ENCODE measurements at regions not wholly inside any gene's neighbourhood (a gene's known extent, or its start where the extent isn't known, plus 50 kb on each side); places are given as distances from the start of the nearest gene placed in this dataset.
A peak's percentile ranks its signal among the peaks of the same experiment; 100 is the strongest.
"Not testable (repeated sequence)": the region's sequence is repeated elsewhere in the genome, so short reads cannot be mapped to it uniquely, and the experiment has no call there.

DNA sequence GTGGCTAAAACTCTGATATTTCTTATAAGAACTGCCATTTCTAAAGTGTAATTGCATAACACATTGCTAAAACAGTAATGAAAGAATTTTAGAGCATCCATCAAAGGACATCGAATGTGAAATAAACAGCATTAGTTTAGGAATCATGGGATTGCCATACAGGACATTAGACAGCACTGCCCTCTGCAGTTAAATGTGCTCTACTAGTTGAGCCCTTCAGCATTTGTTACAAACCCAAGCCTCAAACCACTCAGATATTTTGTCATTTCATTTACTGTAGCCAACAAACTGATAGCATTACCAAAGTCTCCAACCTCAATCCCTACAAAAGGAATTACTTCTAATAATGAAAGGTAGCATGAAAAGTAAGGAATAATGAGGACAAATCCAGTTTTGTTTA is 116.8 kb upstream of the COX7C start:
- Histone ChIP-seq H3K9me3 (no peaks in the 10 kb centered on the region), H3K27ac (no peak overlapping the region), H3K4me1 (no peaks in the 10 kb centered on the region), H3K4me3 (no peak overlapping the region), H3K27me3 (no peaks in the 10 kb centered on the region), H3K36me3 (no peaks in the 10 kb centered on the region)
- DNase-seq (ENCODE audit: low spot score) = no peak
- TF ChIP-seq, protein P1, sequence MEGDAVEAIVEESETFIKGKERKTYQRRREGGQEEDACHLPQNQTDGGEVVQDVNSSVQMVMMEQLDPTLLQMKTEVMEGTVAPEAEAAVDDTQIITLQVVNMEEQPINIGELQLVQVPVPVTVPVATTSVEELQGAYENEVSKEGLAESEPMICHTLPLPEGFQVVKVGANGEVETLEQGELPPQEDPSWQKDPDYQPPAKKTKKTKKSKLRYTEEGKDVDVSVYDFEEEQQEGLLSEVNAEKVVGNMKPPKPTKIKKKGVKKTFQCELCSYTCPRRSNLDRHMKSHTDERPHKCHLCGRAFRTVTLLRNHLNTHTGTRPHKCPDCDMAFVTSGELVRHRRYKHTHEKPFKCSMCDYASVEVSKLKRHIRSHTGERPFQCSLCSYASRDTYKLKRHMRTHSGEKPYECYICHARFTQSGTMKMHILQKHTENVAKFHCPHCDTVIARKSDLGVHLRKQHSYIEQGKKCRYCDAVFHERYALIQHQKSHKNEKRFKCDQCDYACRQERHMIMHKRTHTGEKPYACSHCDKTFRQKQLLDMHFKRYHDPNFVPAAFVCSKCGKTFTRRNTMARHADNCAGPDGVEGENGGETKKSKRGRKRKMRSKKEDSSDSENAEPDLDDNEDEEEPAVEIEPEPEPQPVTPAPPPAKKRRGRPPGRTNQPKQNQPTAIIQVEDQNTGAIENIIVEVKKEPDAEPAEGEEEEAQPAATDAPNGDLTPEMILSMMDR (IDR thresholded peaks at IDR 0.05) = peak in 1 of 2 donors; percentile 22

DNA sequence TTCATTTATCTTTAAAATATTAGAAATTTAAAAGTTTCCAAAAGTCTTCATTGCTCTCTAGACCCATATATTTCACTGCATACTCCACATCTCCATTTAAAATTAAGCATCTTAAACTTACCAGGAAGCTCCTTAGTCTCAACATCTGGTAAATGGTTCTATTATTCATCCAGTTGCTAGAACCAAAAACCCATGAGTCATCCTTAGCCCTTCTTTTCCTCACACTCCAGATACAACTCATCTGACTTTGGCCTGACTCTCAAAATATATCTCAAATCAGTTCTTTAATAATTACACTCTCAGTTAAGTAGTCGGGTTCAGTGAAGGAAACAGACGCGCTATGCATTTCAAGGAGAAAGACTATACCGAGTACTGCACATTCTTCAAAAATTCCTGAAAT is 110.2 kb upstream of the COX7C start:
- no peak for DNase-seq (ENCODE audit: low spot score)
- H3K27ac ChIP-seq = no peak overlapping the region
- H3K36me3 ChIP-seq = no peaks in the 10 kb centered on the region
- H3K4me3 ChIP-seq = no peak overlapping the region
- H3K9me3 ChIP-seq = no peaks in the 10 kb centered on the region
- H3K4me1 ChIP-seq = no peaks in the 10 kb centered on the region
- H3K27me3 ChIP-seq = no peaks in the 10 kb centered on the region
- TF ChIP-seq, protein P1 (IDR thresholded peaks at IDR 0.05) = no peak

DNA sequence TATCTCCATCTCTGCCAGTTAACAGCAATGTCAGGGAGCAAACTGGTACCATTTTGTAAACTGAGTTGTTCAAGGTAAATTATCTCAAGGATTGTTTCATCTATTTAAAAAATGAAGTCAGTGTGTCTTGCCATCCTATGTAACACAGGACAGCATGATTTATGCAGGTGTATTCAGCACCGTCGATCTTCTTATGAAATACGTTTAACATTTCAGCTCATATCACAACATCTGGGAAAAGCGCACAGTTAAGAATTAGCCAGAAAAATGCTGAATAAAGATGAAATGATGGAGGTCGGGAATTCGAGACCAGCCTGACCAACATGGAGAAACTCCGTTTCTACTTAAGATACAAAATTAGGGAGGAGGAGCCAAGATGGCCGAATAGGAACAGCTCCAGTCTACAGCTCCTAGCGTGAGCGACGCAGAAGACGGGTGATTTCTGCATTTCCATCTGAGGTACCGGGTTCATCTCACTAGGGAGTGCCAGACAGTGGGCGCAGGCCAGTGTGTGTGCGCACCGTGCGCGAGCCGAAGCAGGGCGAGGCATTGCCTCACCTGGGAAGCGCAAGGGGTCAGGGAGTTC is 107.3 kb upstream of the COX7C start:
- H3K36me3 ChIP-seq; H3K4me3 ChIP-seq; H3K27me3 ChIP-seq; H3K9me3 ChIP-seq; H3K4me1 ChIP-seq; DNase-seq (ENCODE audit: low spot score); H3K27ac ChIP-seq: not testable (repeated sequence)

DNA sequence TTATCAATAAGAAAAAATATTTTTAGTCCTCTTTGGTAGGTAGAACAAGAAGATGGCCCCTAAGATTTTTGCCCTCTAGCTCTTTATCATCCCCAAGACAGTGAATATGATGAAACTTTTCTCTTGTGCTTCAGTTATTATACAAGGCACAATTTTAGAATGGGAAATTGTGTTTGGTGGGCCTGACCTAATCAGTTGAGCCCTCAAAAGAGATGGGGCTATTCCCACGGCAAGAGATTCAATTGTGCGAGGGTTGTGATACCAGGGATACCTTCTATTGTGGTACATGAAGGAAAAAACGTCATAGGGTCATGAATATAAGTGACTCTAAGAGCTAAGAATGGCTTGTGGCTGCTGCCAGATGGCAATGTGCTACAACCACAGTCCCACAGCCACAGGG is 94.0 kb upstream of the COX7C start:
- H3K4me1 ChIP-seq = no peaks in the 10 kb centered on the region
- H3K9me3 ChIP-seq = peaks cover 0 to 6% of the 10 kb centered on the region in 2 donors
- H3K36me3 ChIP-seq = no peaks in the 10 kb centered on the region
- no peaks in the 10 kb centered on the region for H3K27me3 ChIP-seq
- no peak overlapping the region for H3K4me3 ChIP-seq
- TF ChIP-seq, protein P1 (IDR thresholded peaks at IDR 0.05) = no peak
- H3K27ac ChIP-seq = no peak overlapping the region
- DNase-seq (ENCODE audit: low spot score) = no peak

DNA sequence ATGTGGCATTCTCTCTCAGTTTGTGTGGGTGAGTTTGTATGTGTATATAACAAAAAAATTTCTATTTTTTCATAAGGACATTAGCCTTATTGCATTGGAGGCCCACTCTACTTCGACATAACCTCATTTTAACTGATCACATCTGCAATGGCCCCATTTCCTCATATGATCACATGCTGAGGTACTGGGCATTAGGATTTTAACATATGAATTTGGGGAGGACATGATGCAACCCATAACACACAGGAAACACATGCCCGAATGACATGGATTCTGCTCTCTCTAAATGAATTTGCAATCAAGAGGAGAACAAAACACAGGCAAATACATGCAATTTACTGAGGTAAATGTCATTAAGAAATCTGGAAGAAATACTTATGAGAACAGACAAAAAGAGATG is 92.1 kb upstream of the COX7C start:
- H3K9me3 ChIP-seq = peaks cover 0 to 6% of the 10 kb centered on the region in 2 donors
- no peaks in the 10 kb centered on the region for H3K4me1 ChIP-seq
- DNase-seq (ENCODE audit: low spot score) = no peak
- H3K36me3 ChIP-seq = no peaks in the 10 kb centered on the region
- TF ChIP-seq, protein P1 (IDR thresholded peaks at IDR 0.05) = no peak
- H3K27ac ChIP-seq = no peak overlapping the region
- H3K27me3 ChIP-seq = no peaks in the 10 kb centered on the region
- H3K4me3 ChIP-seq = no peak overlapping the region

DNA sequence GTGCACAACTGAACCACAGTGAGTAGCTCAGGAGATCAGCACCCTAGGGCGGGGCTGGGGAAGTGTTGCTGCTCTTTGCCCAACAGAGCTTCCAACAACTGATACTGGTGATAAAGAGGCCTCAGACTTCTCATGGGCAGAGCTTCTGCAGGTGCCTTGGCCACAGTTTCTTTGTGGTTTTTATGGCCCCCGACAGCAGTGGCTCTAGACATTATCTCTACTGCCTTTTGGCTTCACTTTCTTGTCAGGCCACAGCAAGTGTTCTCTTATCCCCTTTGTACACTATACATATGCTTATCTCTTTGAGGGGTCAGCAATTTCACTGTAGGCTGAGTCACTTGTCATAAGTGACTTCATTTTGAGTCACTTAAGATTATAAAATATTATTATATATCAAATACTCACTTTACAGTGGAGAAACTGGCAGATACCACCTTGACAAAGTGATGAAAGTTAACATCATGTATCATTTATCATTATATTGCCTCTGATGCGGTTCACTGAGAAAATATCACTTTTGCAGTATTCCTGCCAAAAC is 90.9 kb upstream of the COX7C start:
- no peaks in the 10 kb centered on the region for H3K36me3 ChIP-seq
- H3K27ac ChIP-seq = no peak overlapping the region
- no peak overlapping the region for H3K4me3 ChIP-seq
- no peaks in the 10 kb centered on the region for H3K4me1 ChIP-seq
- no peak for DNase-seq (ENCODE audit: low spot score)
- H3K9me3 ChIP-seq = peaks cover 0 to 6% of the 10 kb centered on the region in 2 donors
- TF ChIP-seq, protein P1 (IDR thresholded peaks at IDR 0.05) = no peak
- H3K27me3 ChIP-seq = no peaks in the 10 kb centered on the region

All from right atrium auricular region (tissue), 2 donors.